Fibroblast of skin of left quadriceps (primary cell): ENCODE measurements at regions not wholly inside any gene's neighbourhood (a gene's known extent, or its start where the extent isn't known, plus 50 kb on each side); places are given as distances from the start of the nearest gene placed in this dataset.

Source experiments
- DNase-seq, 2 experiments: peaks; one replicate each; pipeline ENCODE4 v3.0.0-alpha.2; 2013; ENCODE audit warnings: low read depth in 2 of 2

- no peak for DNase-seq
Measured at GRCh38 chr15:79659691-79660090, 227.6 kb downstream of the MINAR1 start.

GRCh38 chr15:79661411-79661810, 229.3 kb downstream of the MINAR1 start:
- no peak for DNase-seq

- peak; percentile 65 to 66 for DNase-seq
Measured at GRCh38 chr15:79673416-79674123, 223.2 kb downstream of the MTHFS start.

- no peak for DNase-seq
Measured at GRCh38 chr15:79674124-79674465, 222.7 kb downstream of the MTHFS start.

GRCh38 chr15:79675982-79676381, 220.8 kb downstream of the MTHFS start:
- no peak for DNase-seq

- no peak for DNase-seq
Measured at GRCh38 chr15:79676621-79677020, 220.2 kb downstream of the MTHFS start.

GRCh38 chr15:79677241-79677640, 219.6 kb downstream of the MTHFS start:
- DNase-seq = no peak

GRCh38 chr15:79678032-79678701, 218.6 kb downstream of the MTHFS start:
- no peak for DNase-seq

GRCh38 chr15:79680720-79681119, 216.1 kb downstream of the MTHFS start:
- DNase-seq = peak; percentile 73 to 76

GRCh38 chr15:79682285-79682684, 214.5 kb downstream of the MTHFS start:
- peak; percentile 75 to 77 for DNase-seq

GRCh38 chr15:79682851-79683288, 213.9 kb downstream of the MTHFS start:
- peak; percentile 84 for DNase-seq

- no peak for DNase-seq
Measured at GRCh38 chr15:79689030-79689429, 207.8 kb downstream of the MTHFS start.

- DNase-seq = no peak
Measured at GRCh38 chr15:79700951-79701480, 195.8 kb downstream of the MTHFS start.

GRCh38 chr15:79702621-79703020, 194.2 kb downstream of the MTHFS start:
- no peak for DNase-seq

- DNase-seq = peak; percentile 6 to 9
Measured at GRCh38 chr15:79721256-79721655, 175.6 kb downstream of the MTHFS start.

GRCh38 chr15:79724312-79724711, 172.5 kb downstream of the MTHFS start:
- peak; percentile 62 to 66 for DNase-seq

GRCh38 chr15:79724804-79725203, 172.0 kb downstream of the MTHFS start:
- no peak for DNase-seq

GRCh38 chr15:79728867-79729266, 167.9 kb downstream of the MTHFS start:
- DNase-seq = no peak

- DNase-seq = no peak
Measured at GRCh38 chr15:79736435-79737000, 160.3 kb downstream of the MTHFS start.

GRCh38 chr15:79738143-79738542, 158.7 kb downstream of the MTHFS start:
- no peak for DNase-seq

- no peak for DNase-seq
Measured at GRCh38 chr15:79740561-79740960, 156.3 kb downstream of the MTHFS start.

GRCh38 chr15:79743032-79743431, 153.8 kb downstream of the MTHFS start:
- no peak for DNase-seq

GRCh38 chr15:79744485-79744884, 152.3 kb downstream of the MTHFS start:
- DNase-seq = peak in 1 of 2 experiments; percentile 4
